BLaER1 treated with 17β-estradiol and CSF1 and Interleukin-3, amounts not matched to agents 10 nM and 100 nM (cell line): ENCODE measurements at regions not wholly inside any gene's neighbourhood (a gene's known extent, or its start where the extent isn't known, plus 50 kb on each side); places are given as distances from the start of the nearest gene placed in this dataset.
"Not testable (repeated sequence)": the region's sequence is repeated elsewhere in the genome, so short reads cannot be mapped to it uniquely, and the experiment has no call there.

Experiments used
- H3K27ac ChIP-seq, 11 experiments: shearing (Covaris generic); formaldehyde crosslinking; 2 replicates each; pipeline ENCODE4 v1.8.1; 2022
- H3K27me3 ChIP-seq, 11 experiments: shearing (Covaris generic); formaldehyde crosslinking; 2 replicates each; pipeline ENCODE4 v1.8.1; 2022
- H3K36me3 ChIP-seq, 11 experiments: shearing (Covaris generic); formaldehyde crosslinking; 2 replicates each; pipeline ENCODE4 v1.8.1; 2022
- H3K4me1 ChIP-seq, 10 experiments: shearing (Covaris generic); formaldehyde crosslinking; 2 replicates each; pipeline ENCODE4 v1.8.1; 2022
- H3K4me2 ChIP-seq, 11 experiments: shearing (Covaris generic); formaldehyde crosslinking; 2 replicates each; pipeline ENCODE4 v1.8.1; 2022
- H3K4me3 ChIP-seq, 10 experiments: shearing (Covaris generic); formaldehyde crosslinking; 2 replicates each; pipeline ENCODE4 v1.8.1; 2022
- H3K9ac ChIP-seq, 11 experiments: shearing (Covaris generic); formaldehyde crosslinking; 2 replicates each; pipeline ENCODE4 v1.8.1; 2022
- H3K9me3 ChIP-seq, 11 experiments: shearing (Covaris generic); formaldehyde crosslinking; replicated peaks in 1 of 11; 2 replicates each; pipeline ENCODE4 v1.8.1; 2022
- H4K20me1 ChIP-seq, 11 experiments: shearing (Covaris generic); formaldehyde crosslinking; 2 replicates each; pipeline ENCODE4 v1.8.1; 2022
- Cebpa-rat ChIP-seq, 11 experiments: shearing (Covaris generic); IDR thresholded peaks; 2 replicates each; pipeline ENCODE4 v1.8.1; 2022

DNA sequence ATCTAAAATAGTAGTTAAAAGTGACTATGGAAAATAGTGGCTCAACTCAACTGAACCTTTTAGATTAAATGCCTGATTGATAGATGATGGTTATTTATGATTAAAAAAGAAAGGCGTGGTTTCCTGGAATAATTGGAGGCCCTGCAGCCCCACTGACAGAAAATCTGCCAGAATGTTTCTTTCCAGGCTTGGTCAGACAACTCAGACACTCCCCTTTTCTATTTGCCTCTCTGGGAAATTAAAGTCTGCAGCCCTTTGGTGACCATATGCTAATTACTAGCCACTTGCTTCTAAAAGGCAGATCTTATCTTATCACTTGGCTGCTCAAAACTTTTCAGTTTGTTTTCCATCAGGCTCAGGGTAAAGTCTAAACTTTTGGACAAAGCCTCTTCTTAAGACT lies 506.0 kb downstream of the TMEM114 start:
- Histone ChIP-seq H3K4me1 (peaks cover 16 to 41% (median 25%) of the 10 kb centered on the region in 10 experiments; a peak in 19 of 20 replicates), H3K36me3 (peaks cover 0 to 4% (median 0%) of the 10 kb centered on the region in 11 experiments; a peak in 1 of 22 replicates)
- no peak for TF ChIP-seq Cebpa-rat (IDR thresholded peaks at IDR 0.05)

GRCh38 chr16:8083560-8083959 lies 506.8 kb downstream of the TMEM114 start:
- no peaks in the 10 kb centered on the region for H4K20me1 ChIP-seq
- no peak for TF ChIP-seq Cebpa-rat (IDR thresholded peaks at IDR 0.05)

More for the DNA sequence above, 506.0 kb downstream of the TMEM114 start:
- Histone ChIP-seq H3K9ac (no peak overlapping the region), H4K20me1 (no peaks in the 10 kb centered on the region), H3K4me3 (no peak overlapping the region), H3K27ac (no peak overlapping the region), H3K4me2 (peak overlapping the region in 2 of 11 experiments; percentile 7; a peak in 1 of 22 replicates), H3K9me3 (peaks cover 0 to 7% (median 4%) of the 10 kb centered on the region in 11 experiments; a peak in 9 of 22 replicates), H3K27me3 (no peaks in the 10 kb centered on the region)

GRCh38 chr16:8080817-8081216 lies 509.5 kb downstream of the TMEM114 start:
- Histone ChIP-seq H3K27me3 (no peaks in the 10 kb centered on the region), H3K9ac (no peak overlapping the region), H3K27ac (no peak overlapping the region), H3K4me3 (no peak overlapping the region), H3K4me1 (peaks cover 0 to 6% (median 0%) of the 10 kb centered on the region in 10 experiments; a peak in 4 of 20 replicates), H3K36me3 (no peaks in the 10 kb centered on the region), H3K9me3 (peaks cover 0 to 4% (median 0%) of the 10 kb centered on the region in 11 experiments; a peak in 3 of 22 replicates), H3K4me2 (no peak overlapping the region), H4K20me1 (no peaks in the 10 kb centered on the region)
- TF ChIP-seq Cebpa-rat (IDR thresholded peaks at IDR 0.05): no peak

More at GRCh38 chr16:8083560-8083959, 506.8 kb downstream of the TMEM114 start:
- no peak overlapping the region for H3K9ac ChIP-seq
- no peak overlapping the region for H3K4me2 ChIP-seq
- peaks cover 11 to 33% (median 18%) of the 10 kb centered on the region in 10 experiments; a peak in 19 of 20 replicates for H3K4me1 ChIP-seq
- H3K27me3 ChIP-seq: no peaks in the 10 kb centered on the region
- no peaks in the 10 kb centered on the region for H3K36me3 ChIP-seq
- no peaks in the 10 kb centered on the region; a peak in 1 of 22 replicates for H3K9me3 ChIP-seq
- no peak overlapping the region for H3K27ac ChIP-seq
- no peak overlapping the region for H3K4me3 ChIP-seq

DNA sequence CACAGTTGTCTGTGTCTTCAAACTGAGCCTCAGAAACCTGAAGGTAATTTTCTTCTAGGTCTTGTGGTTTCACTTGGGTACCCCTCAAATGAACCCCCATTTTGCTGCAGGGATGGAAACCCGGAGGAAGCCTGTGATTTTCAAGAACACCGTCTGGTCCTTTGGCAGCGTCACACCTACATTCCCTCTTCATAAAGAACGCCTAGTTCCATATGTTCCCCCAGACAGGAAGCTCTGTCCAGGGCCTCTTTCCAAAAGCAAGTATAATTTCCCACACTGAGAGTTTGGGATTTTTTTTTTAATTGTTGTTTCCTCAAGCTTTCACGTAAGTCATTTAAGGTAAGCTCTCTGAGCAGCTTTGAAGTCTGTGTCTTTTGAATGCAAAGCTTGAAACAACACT lies 515.0 kb downstream of the TMEM114 start:
- TF ChIP-seq Cebpa-rat (IDR thresholded peaks at IDR 0.05): no peak
- Histone ChIP-seq H3K27ac (no peak overlapping the region), H4K20me1 (no peaks in the 10 kb centered on the region), H3K4me3 (no peak overlapping the region), H3K27me3 (no peaks in the 10 kb centered on the region), H3K4me2 (no peak overlapping the region), H3K9ac (no peak overlapping the region), H3K9me3 (peaks cover 0 to 7% (median 0%) of the 10 kb centered on the region in 11 experiments; a peak in 3 of 22 replicates), H3K4me1 (peaks cover 0 to 15% (median 0%) of the 10 kb centered on the region in 10 experiments; a peak in 3 of 20 replicates), H3K36me3 (no peaks in the 10 kb centered on the region)

GRCh38 chr16:8070506-8070905 lies 519.8 kb downstream of the TMEM114 start:
- H3K4me3 ChIP-seq: no peak overlapping the region
- no peaks in the 10 kb centered on the region for H3K36me3 ChIP-seq
- no peak overlapping the region for H3K9ac ChIP-seq
- no peak overlapping the region; a peak in 1 of 22 replicates for H3K27ac ChIP-seq
- H4K20me1 ChIP-seq: no peaks in the 10 kb centered on the region
- peaks cover 7 to 22% (median 12%) of the 10 kb centered on the region in 11 experiments; a peak in 20 of 22 replicates for H3K9me3 ChIP-seq
- no peak for TF ChIP-seq Cebpa-rat (IDR thresholded peaks at IDR 0.05)
- H3K4me1 ChIP-seq: peaks cover 0 to 15% (median 0%) of the 10 kb centered on the region in 10 experiments; a peak in 3 of 20 replicates
- H3K27me3 ChIP-seq: no peaks in the 10 kb centered on the region
- peak overlapping the region in 2 of 11 experiments; percentile 18 to 21; a peak in 1 of 22 replicates for H3K4me2 ChIP-seq

- H3K27ac ChIP-seq, H3K27me3 ChIP-seq, H4K20me1 ChIP-seq, H3K9ac ChIP-seq, H3K36me3 ChIP-seq, H3K4me2 ChIP-seq, H3K4me3 ChIP-seq: not testable (repeated sequence)
- peaks cover 0 to 23% (median 0%) of the 10 kb centered on the region in 10 experiments; a peak in 3 of 20 replicates for H3K4me1 ChIP-seq
- peaks cover 8 to 28% (median 15%) of the 10 kb centered on the region in 11 experiments; a peak in 20 of 22 replicates for H3K9me3 ChIP-seq
Measured at GRCh38 chr16:8068225-8068624, 522.1 kb downstream of the TMEM114 start.

DNA sequence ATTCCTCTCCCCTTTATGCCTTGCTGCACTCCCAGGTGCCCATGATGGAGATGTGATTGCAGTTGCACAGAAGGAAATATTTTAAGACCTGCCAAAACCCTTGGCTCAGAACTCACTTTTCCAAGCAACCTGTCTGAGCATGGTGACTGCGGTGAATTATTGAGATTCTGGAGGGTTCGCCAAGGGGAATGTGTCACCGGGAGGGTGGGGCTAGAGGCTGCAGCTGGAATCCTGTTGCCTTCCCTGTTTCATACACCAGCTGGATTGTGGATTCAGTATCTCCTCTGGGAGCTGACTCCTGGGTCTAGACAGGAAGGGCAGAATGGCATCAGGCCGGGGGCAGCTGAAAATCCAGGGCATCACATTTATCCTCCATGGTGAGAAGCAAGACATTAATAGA lies 527.2 kb downstream of the TMEM114 start:
- no peak overlapping the region for H3K9ac ChIP-seq
- H3K4me1 ChIP-seq: peaks cover 0 to 8% (median 0%) of the 10 kb centered on the region in 10 experiments; a peak in 3 of 20 replicates
- H3K36me3 ChIP-seq: no peaks in the 10 kb centered on the region
- no peaks in the 10 kb centered on the region for H4K20me1 ChIP-seq
- no peak overlapping the region for H3K27ac ChIP-seq
- H3K4me2 ChIP-seq: no peak overlapping the region
- no peak for TF ChIP-seq Cebpa-rat (IDR thresholded peaks at IDR 0.05)
- H3K4me3 ChIP-seq: no peak overlapping the region
- peaks cover 8 to 24% (median 12%) of the 10 kb centered on the region in 11 experiments; a peak in 20 of 22 replicates for H3K9me3 ChIP-seq
- H3K27me3 ChIP-seq: no peaks in the 10 kb centered on the region

DNA sequence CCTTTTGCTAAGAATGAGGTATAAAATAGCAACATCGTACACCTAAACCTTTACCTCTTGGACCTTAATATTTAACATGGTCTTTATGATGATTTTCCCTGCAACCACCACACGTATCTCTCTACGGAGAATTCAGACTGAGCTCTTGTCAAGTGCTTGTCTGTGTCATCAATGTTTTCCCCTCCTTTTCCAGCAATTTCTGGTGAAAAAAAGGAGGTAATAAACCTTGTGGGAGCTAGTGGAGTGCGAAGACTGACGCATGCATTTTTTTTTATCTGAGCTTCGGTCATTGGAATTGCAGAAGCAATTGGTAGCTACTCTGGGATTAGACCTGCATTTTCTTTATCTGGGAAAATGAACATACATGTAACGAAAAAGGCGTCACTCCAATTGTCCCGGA lies 527.6 kb downstream of the TMEM114 start:
- no peak overlapping the region for H3K27ac ChIP-seq
- H3K4me3 ChIP-seq: no peak overlapping the region
- no peaks in the 10 kb centered on the region for H4K20me1 ChIP-seq
- no peak for TF ChIP-seq Cebpa-rat (IDR thresholded peaks at IDR 0.05)
- H3K4me2 ChIP-seq: no peak overlapping the region
- H3K4me1 ChIP-seq: peaks cover 0 to 8% (median 0%) of the 10 kb centered on the region in 10 experiments; a peak in 3 of 20 replicates
- H3K36me3 ChIP-seq: no peaks in the 10 kb centered on the region
- H3K9ac ChIP-seq: no peak overlapping the region
- H3K9me3 ChIP-seq: peaks cover 7 to 22% (median 12%) of the 10 kb centered on the region in 11 experiments; a peak in 20 of 22 replicates
- H3K27me3 ChIP-seq: no peaks in the 10 kb centered on the region

DNA sequence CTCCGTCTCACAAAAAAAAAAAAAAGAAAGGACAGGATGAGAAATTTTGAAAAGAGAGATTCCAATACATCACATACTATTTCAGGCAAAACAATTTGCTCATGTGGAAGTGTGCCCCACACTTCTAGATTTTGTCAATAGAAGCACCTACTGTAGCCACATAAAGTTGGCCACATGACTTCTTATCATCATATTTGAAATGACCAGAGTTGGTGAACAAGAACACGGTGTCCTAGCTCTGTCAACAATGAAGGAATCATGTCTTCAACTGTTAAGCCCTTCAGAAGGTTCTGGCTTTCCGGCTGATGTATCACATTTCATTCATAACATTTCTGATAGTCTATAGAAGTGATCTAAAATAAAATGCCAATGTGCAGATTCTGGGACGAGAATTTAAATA lies 534.5 kb downstream of the TMEM114 start:
- Histone ChIP-seq H3K27me3 (no peaks in the 10 kb centered on the region), H3K4me1 (no peaks in the 10 kb centered on the region), H3K36me3 (no peaks in the 10 kb centered on the region), H3K4me2 (no peak overlapping the region), H3K9ac (no peak overlapping the region), H3K27ac (no peak overlapping the region), H3K4me3 (no peak overlapping the region), H4K20me1 (no peaks in the 10 kb centered on the region), H3K9me3 (no peaks in the 10 kb centered on the region; a peak in 1 of 22 replicates)
- no peak for TF ChIP-seq Cebpa-rat (IDR thresholded peaks at IDR 0.05)

- H3K36me3 ChIP-seq: no peaks in the 10 kb centered on the region
- H3K27ac ChIP-seq: no peak overlapping the region
- no peaks in the 10 kb centered on the region for H3K27me3 ChIP-seq
- H4K20me1 ChIP-seq: no peaks in the 10 kb centered on the region
- no peak overlapping the region for H3K4me3 ChIP-seq
- no peaks in the 10 kb centered on the region; a peak in 1 of 22 replicates for H3K9me3 ChIP-seq
- H3K9ac ChIP-seq: no peak overlapping the region
- TF ChIP-seq Cebpa-rat (IDR thresholded peaks at IDR 0.05): no peak
- H3K4me1 ChIP-seq: no peaks in the 10 kb centered on the region
- no peak overlapping the region for H3K4me2 ChIP-seq
Measured at GRCh38 chr16:8053437-8053836, 536.9 kb downstream of the TMEM114 start.
